ENCODE measurements at regions not wholly inside any gene's neighbourhood (a gene's known extent, or its start where the extent isn't known, plus 50 kb on each side); places are given as distances from the start of the nearest gene placed in this dataset.
A peak's percentile ranks its signal among the peaks of the same experiment; 100 is the strongest.

- no peak for DNase-seq
Observed at GRCh38 chr10:71072823-71073210, 139.6 kb upstream of the UNC5B start.

- no peak for DNase-seq
Observed at GRCh38 chr10:71073451-71074175, 138.8 kb upstream of the UNC5B start.

- DNase-seq, result no peak
Observed at GRCh38 chr10:71074176-71074755, 138.1 kb upstream of the UNC5B start.

- DNase-seq, result no peak
Observed at GRCh38 chr10:71075086-71075758, 137.1 kb upstream of the UNC5B start.

- no peak for DNase-seq
Observed at GRCh38 chr10:71075759-71076472, 136.5 kb upstream of the UNC5B start.

- no peak for DNase-seq
Observed at GRCh38 chr10:71076473-71077142, 135.8 kb upstream of the UNC5B start.

- DNase-seq, result no peak
Observed at GRCh38 chr10:71077143-71077581, 135.2 kb upstream of the UNC5B start.

- no peak for DNase-seq
Observed at GRCh38 chr10:71077796-71078453, 134.4 kb upstream of the UNC5B start.

GRCh38 chr10:71078454-71079145 lies 133.8 kb upstream of the UNC5B start:
- DNase-seq, result peak in 1 of 2 experiments; percentile 0

GRCh38 chr10:71079761-71080380 lies 132.5 kb upstream of the UNC5B start:
- peak in 1 of 2 experiments; percentile 0 for DNase-seq

- no peak for DNase-seq
Observed at GRCh38 chr10:71080381-71081228, 131.8 kb upstream of the UNC5B start.

GRCh38 chr10:71081229-71081560 lies 131.2 kb upstream of the UNC5B start:
- DNase-seq, result no peak

GRCh38 chr10:71081912-71082311 lies 130.5 kb upstream of the UNC5B start:
- no peak for DNase-seq

- no peak for DNase-seq
Observed at GRCh38 chr10:71082960-71083715, 129.2 kb upstream of the UNC5B start.

GRCh38 chr10:71083716-71083975 lies 128.7 kb upstream of the UNC5B start:
- DNase-seq, result no peak

GRCh38 chr10:71084061-71084817 lies 128.1 kb upstream of the UNC5B start:
- no peak for DNase-seq

GRCh38 chr10:71084818-71085126 lies 127.6 kb upstream of the UNC5B start:
- DNase-seq, result no peak

GRCh38 chr10:71085689-71086438 lies 126.5 kb upstream of the UNC5B start:
- peak in 1 of 2 experiments; percentile 1 for DNase-seq

Data from activated CD4-positive, alpha-beta T cell treated with anti-CD3 and anti-CD28 coated beads, Interleukin-2, amount 50 U/mL, for 48 hours (primary cell).